Pancreas (tissue), 10 donors: ENCODE measurements at regions not wholly inside any gene's neighbourhood (a gene's known extent, or its start where the extent isn't known, plus 50 kb on each side); places are given as distances from the start of the nearest gene placed in this dataset.
"Not testable (repeated sequence)": the region's sequence is repeated elsewhere in the genome, so short reads cannot be mapped to it uniquely, and the experiment has no call there.

Experiments
- ATAC-seq, 4 donors: fragments of 200-7000 bp; cut with Tn5 transposase; one replicate each; pipeline versions ENCODE4 v1.8.0 to v1.9.1; 2020; ENCODE audit warnings: mild to moderate bottlenecking in 4 of 4, moderate library complexity in 4 of 4
- DNase-seq, 6 donors: peaks; one replicate each; pipeline ENCODE4 v3.0.0-alpha.2; 2020
- FAIRE-seq: peaks from 2 replicates; lab custom pipeline; 2012; peaks lifted over from hg19 to GRCh38; lab: Jason Lieb, UNC
- H3K27ac ChIP-seq, 4 donors: fragments of 200-600 bp; sonication (generic); 1 replicate in 3 of 4; 2 replicates in 1 of 4; pipeline versions ENCODE4 v1.5.0 to v1.8.0; 2020
- H3K27me3 ChIP-seq, 4 donors: fragments of 200-600 bp; one replicate each; pipeline ENCODE4 v1.8.0; 2021
- H3K36me3 ChIP-seq, 3 donors: fragments of 200-600 bp; sonication (generic) in 1 of 3; one replicate each; pipeline versions ENCODE4 v1.5.0 to v1.8.0; 2020 to 2021
- H3K4me1 ChIP-seq, 3 donors: fragments of 200-600 bp; one replicate each; pipeline ENCODE4 v1.8.0; 2021
- H3K4me3 ChIP-seq, 4 donors: fragments of 200-600 bp; sonication (generic) in 2 of 4; one replicate each; pipeline versions ENCODE4 v1.5.0 to v1.8.0; 2020 to 2021
- H3K9me3 ChIP-seq, 4 donors: fragments of 200-600 bp; one replicate each; pipeline ENCODE4 v1.8.0; 2021
- CTCF ChIP-seq, 4 donors: fragments of 200-600 bp; sonication (generic) in 3 of 4; IDR thresholded peaks; one replicate each; pipeline versions ENCODE4 v1.5.0 to v1.8.0; 2021; ENCODE audit warnings: antibody characterized with exemption in 4 of 4
- WGBS, 2 donors: extraction: QIAGEN DNeasy Blood & Tissue Kit; methylation state at CpG; one replicate each; pipeline ENCODE4 v1.1.7; 2013; 5-methylcytosine and 5-hydroxymethylcytosine counted together
- intact Hi-C, 3 donors: fragments of 100-400 bp; cut with DNase I; formaldehyde crosslinking; loops; one replicate each; pipeline versions ENCODE4 v1.11.1 to v1.14.2; 2022
- donor health status: healthy with polysubstance abuse.
- donor health status: DM: no; HTN: no; CAD: no; lungs with moderate emphysema.
- donor health status: DM: no; HTN: no; CAD: no.
- donor health status: control.
- donor health status: control.
- donor health status: Bipolar disorder and iron deficiency.
- donor health status: DM: yes; HTN: yes; CAD: no.
- donor health status: DM: no; HTN: no; CAD: no.
- donor health status: DM: no; HTN: no; CAD: no.
- donor health status: DM: yes; HTN: yes; CAD: no.

- Histone ChIP-seq H3K27ac (no peak overlapping the region), H3K4me1 (no peaks in the 10 kb centered on the region), H3K36me3 (no peaks in the 10 kb centered on the region), H3K9me3 (no peaks in the 10 kb centered on the region), H3K27me3 (no peaks in the 10 kb centered on the region), H3K4me3 (no peak overlapping the region)
- no peak for TF ChIP-seq CTCF (IDR thresholded peaks at IDR 0.05)
- ATAC-seq = no peak
- no peak for DNase-seq
- WGBS, 2 donors = 19 to 26% methylated on average over 9 of the region's 9 CpGs
- intact Hi-C loops = no loop called here
- FAIRE-seq = no peak
Observed at GRCh38 chr2:207341112-207341750, 175.5 kb upstream of the KLF7 start.

- Histone ChIP-seq H3K9me3 (no peaks in the 10 kb centered on the region), H3K4me1 (no peaks in the 10 kb centered on the region), H3K4me3 (no peak overlapping the region), H3K27me3 (no peaks in the 10 kb centered on the region), H3K36me3 (no peaks in the 10 kb centered on the region), H3K27ac (no peak overlapping the region)
- DNase-seq (no peak), ATAC-seq (no peak), FAIRE-seq (no peak)
- TF ChIP-seq CTCF (IDR thresholded peaks at IDR 0.05) = no peak
- intact Hi-C loops = no loop called here
Observed at GRCh38 chr2:207341804-207342203, 176.1 kb upstream of the KLF7 start.

GRCh38 chr2:207344596-207345394, 179.0 kb upstream of the KLF7 start:
- H3K27ac ChIP-seq, H3K4me3 ChIP-seq, H3K27me3 ChIP-seq, intact Hi-C loops, H3K36me3 ChIP-seq, ATAC-seq, FAIRE-seq, DNase-seq, H3K4me1 ChIP-seq, H3K9me3 ChIP-seq: not testable (repeated sequence)
- WGBS, 2 donors = 54 to 66% methylated on average over 12 of the region's 12 CpGs

GRCh38 chr2:207351171-207351570, 178.6 kb upstream of the CREB1 start:
- intact Hi-C loops = no loop called here
- ATAC-seq (no peak), FAIRE-seq (no peak), DNase-seq (no peak)
- no peak overlapping the region for H3K27ac ChIP-seq
- 56 to 69% methylated on average over 1 of the region's 1 CpG for whole genome bisulfite sequencing, 2 donors
- H3K9me3 ChIP-seq = no peaks in the 10 kb centered on the region
- no peaks in the 10 kb centered on the region for H3K27me3 ChIP-seq
- H3K4me3 ChIP-seq = no peak overlapping the region
- no peaks in the 10 kb centered on the region for H3K4me1 ChIP-seq
- TF ChIP-seq CTCF (IDR thresholded peaks at IDR 0.05) = no peak
- H3K36me3 ChIP-seq = no peaks in the 10 kb centered on the region

GRCh38 chr2:207352978-207353671, 176.6 kb upstream of the CREB1 start:
- DNase-seq (no peak), FAIRE-seq (no peak), ATAC-seq (no peak)
- no peaks in the 10 kb centered on the region for H3K9me3 ChIP-seq
- H3K4me3 ChIP-seq = no peak overlapping the region
- H3K4me1 ChIP-seq = no peaks in the 10 kb centered on the region
- 71 to 72% methylated on average over 9 of the region's 9 CpGs for WGBS, 2 donors
- H3K36me3 ChIP-seq = no peaks in the 10 kb centered on the region
- intact Hi-C loops = no loop called here
- TF ChIP-seq CTCF (IDR thresholded peaks at IDR 0.05) = no peak
- no peaks in the 10 kb centered on the region for H3K27me3 ChIP-seq
- no peak overlapping the region for H3K27ac ChIP-seq
